GM18870 (cell line): ENCODE measurements at regions not wholly inside any gene's neighbourhood (a gene's known extent, or its start where the extent isn't known, plus 50 kb on each side); places are given as distances from the start of the nearest gene placed in this dataset.

Experiments
- ATAC-seq: cut with Tn5 transposase; IDR thresholded peaks from one replicate; pipeline ENCODE4 v1.9.1; 2021; ENCODE audit warnings: moderate library complexity; ENCODE audit not compliant: unreplicated experiment

GRCh38 chr3:147046916-147047315 is 359.4 kb downstream of the ZIC4 start:
- ATAC-seq: no peak

- ATAC-seq: no peak
Observed at GRCh38 chr3:147038481-147038880, 367.9 kb downstream of the ZIC4 start.

- ATAC-seq: no peak
Observed at GRCh38 chr3:147034359-147034758, 372.0 kb downstream of the ZIC4 start.

- ATAC-seq: no peak
Observed at GRCh38 chr3:147030274-147030673, 376.1 kb downstream of the ZIC4 start.

- no peak for ATAC-seq
Observed at GRCh38 chr3:147015334-147015733, 391.0 kb downstream of the ZIC4 start.

- no peak for ATAC-seq
Observed at GRCh38 chr3:147008886-147009285, 397.5 kb downstream of the ZIC4 start.

- ATAC-seq: no peak
Observed at GRCh38 chr3:147008458-147008857, 397.9 kb downstream of the ZIC4 start.

- no peak for ATAC-seq
Observed at GRCh38 chr3:147007736-147008245, 398.6 kb downstream of the ZIC4 start.

GRCh38 chr3:147002721-147003120 is 397.6 kb upstream of the PLSCR5 start:
- ATAC-seq: no peak

- no peak for ATAC-seq
Observed at GRCh38 chr3:147000274-147000673, 395.1 kb upstream of the PLSCR5 start.

GRCh38 chr3:146991907-146992306 is 386.8 kb upstream of the PLSCR5 start:
- ATAC-seq: no peak

- no peak for ATAC-seq
Observed at GRCh38 chr3:146975476-146975875, 370.3 kb upstream of the PLSCR5 start.

- no peak for ATAC-seq
Observed at GRCh38 chr3:146975032-146975431, 369.9 kb upstream of the PLSCR5 start.

- no peak for ATAC-seq
Observed at GRCh38 chr3:146974001-146974400, 368.9 kb upstream of the PLSCR5 start.

GRCh38 chr3:146972726-146973125 is 367.6 kb upstream of the PLSCR5 start:
- ATAC-seq: no peak

GRCh38 chr3:146970236-146970635 is 365.1 kb upstream of the PLSCR5 start:
- ATAC-seq: no peak

GRCh38 chr3:146969356-146969755 is 364.2 kb upstream of the PLSCR5 start:
- ATAC-seq: no peak

- no peak for ATAC-seq
Observed at GRCh38 chr3:146968204-146968651, 363.1 kb upstream of the PLSCR5 start.

GRCh38 chr3:146967783-146968182 is 362.6 kb upstream of the PLSCR5 start:
- no peak for ATAC-seq

GRCh38 chr3:146966124-146966523 is 361.0 kb upstream of the PLSCR5 start:
- ATAC-seq: no peak

- no peak for ATAC-seq
Observed at GRCh38 chr3:146953511-146953981, 348.4 kb upstream of the PLSCR5 start.

GRCh38 chr3:146948985-146949384 is 343.8 kb upstream of the PLSCR5 start:
- no peak for ATAC-seq

GRCh38 chr3:146948186-146948585 is 343.0 kb upstream of the PLSCR5 start:
- ATAC-seq: no peak
